ENCODE measurements at regions not wholly inside any gene's neighbourhood (a gene's known extent, or its start where the extent isn't known, plus 50 kb on each side); places are given as distances from the start of the nearest gene placed in this dataset.

GRCh38 chr15:66938114-66938830 lies 127.1 kb upstream of the SMAD3 start:
- no peak overlapping the region for H3K27ac Mint-ChIP-seq (ENCODE audit: unreplicated experiment)
- no peaks in the 10 kb centered on the region for H3K36me3 Mint-ChIP-seq (ENCODE audit: low read depth)
- H3K4me3 Mint-ChIP-seq (ENCODE audit: unreplicated experiment): no peak overlapping the region
- no peaks in the 10 kb centered on the region for H3K27me3 Mint-ChIP-seq (ENCODE audit: low read depth)
- TF ChIP-seq, protein P1, sequence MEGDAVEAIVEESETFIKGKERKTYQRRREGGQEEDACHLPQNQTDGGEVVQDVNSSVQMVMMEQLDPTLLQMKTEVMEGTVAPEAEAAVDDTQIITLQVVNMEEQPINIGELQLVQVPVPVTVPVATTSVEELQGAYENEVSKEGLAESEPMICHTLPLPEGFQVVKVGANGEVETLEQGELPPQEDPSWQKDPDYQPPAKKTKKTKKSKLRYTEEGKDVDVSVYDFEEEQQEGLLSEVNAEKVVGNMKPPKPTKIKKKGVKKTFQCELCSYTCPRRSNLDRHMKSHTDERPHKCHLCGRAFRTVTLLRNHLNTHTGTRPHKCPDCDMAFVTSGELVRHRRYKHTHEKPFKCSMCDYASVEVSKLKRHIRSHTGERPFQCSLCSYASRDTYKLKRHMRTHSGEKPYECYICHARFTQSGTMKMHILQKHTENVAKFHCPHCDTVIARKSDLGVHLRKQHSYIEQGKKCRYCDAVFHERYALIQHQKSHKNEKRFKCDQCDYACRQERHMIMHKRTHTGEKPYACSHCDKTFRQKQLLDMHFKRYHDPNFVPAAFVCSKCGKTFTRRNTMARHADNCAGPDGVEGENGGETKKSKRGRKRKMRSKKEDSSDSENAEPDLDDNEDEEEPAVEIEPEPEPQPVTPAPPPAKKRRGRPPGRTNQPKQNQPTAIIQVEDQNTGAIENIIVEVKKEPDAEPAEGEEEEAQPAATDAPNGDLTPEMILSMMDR (IDR thresholded peaks at IDR 0.05): no peak
- no peaks in the 10 kb centered on the region for H3K9me3 Mint-ChIP-seq (ENCODE audit: low read depth)
- DNase-seq (ENCODE audit: low spot score): no peak
- H3K4me1 Mint-ChIP-seq (ENCODE audit: low read depth): peaks cover 12% of the 10 kb centered on the region

DNA sequence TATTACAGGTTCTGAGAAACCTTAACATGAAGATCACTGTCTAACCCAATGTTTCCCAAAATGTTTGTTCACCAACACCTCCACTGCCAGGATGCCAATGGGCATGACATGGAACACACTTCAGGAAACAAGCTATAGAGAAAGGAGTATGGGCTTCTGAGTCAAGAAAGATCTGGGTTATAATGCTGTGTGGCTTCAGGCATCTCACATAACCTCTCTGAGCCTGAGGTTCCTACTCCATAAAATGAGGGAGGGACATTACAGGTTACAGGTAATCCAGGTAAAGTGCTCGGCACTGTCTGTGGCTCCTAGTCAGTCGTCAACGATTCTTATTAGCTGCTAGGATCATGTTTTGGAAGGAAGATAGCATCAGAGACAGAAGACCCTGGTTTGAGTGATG lies 126.4 kb upstream of the SMAD3 start:
- peaks cover 12% of the 10 kb centered on the region for H3K4me1 Mint-ChIP-seq (ENCODE audit: low read depth)
- H3K9me3 Mint-ChIP-seq (ENCODE audit: low read depth): no peaks in the 10 kb centered on the region
- no peak overlapping the region for H3K4me3 Mint-ChIP-seq (ENCODE audit: unreplicated experiment)
- no peaks in the 10 kb centered on the region for H3K36me3 Mint-ChIP-seq (ENCODE audit: low read depth)
- no peak overlapping the region for H3K27ac Mint-ChIP-seq (ENCODE audit: unreplicated experiment)
- no peaks in the 10 kb centered on the region for H3K27me3 Mint-ChIP-seq (ENCODE audit: low read depth)
- TF ChIP-seq, protein P1 (IDR thresholded peaks at IDR 0.05): no peak
- DNase-seq (ENCODE audit: low spot score): no peak

DNA sequence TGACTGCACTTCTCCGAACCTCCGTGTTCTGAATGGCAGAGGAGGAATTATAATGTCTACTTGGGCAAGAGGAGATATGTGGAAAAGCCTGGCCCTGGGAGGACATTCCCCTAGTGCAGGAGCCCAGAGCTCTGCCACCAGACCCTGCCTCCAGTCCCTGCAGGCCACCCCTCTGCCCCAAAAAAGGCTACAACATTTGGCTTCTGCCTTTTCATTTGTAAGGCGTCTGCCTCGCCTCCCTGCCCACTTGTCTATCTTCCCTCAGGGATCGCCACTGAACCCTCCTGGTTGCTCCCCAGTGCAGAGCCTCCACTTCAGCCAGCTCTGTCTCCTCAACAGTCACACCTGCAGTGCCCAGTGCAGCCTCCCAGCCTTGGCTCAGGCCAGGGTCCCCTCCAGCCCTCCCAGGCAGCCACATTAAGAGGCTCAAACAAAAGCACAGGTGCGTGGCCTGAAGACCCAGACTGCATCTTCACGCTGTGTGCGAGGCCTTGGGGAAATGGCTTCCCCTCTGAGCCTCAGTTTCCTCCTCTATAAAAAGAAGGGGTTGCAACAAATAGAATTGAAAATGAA lies 125.9 kb upstream of the SMAD3 start:
- Mint-ChIP-seq H3K36me3 (ENCODE audit: low read depth) (no peaks in the 10 kb centered on the region), H3K4me1 (ENCODE audit: low read depth) (peaks cover 12% of the 10 kb centered on the region), H3K4me3 (ENCODE audit: unreplicated experiment) (no peak overlapping the region), H3K9me3 (ENCODE audit: low read depth) (no peaks in the 10 kb centered on the region), H3K27me3 (ENCODE audit: low read depth) (no peaks in the 10 kb centered on the region), H3K27ac (ENCODE audit: unreplicated experiment) (no peak overlapping the region)
- TF ChIP-seq, protein P1 (IDR thresholded peaks at IDR 0.05): no peak
- no peak for DNase-seq (ENCODE audit: low spot score)

GRCh38 chr15:66940368-66940767 lies 125.0 kb upstream of the SMAD3 start:
- no peak overlapping the region for H3K4me3 Mint-ChIP-seq (ENCODE audit: unreplicated experiment)
- no peaks in the 10 kb centered on the region for H3K36me3 Mint-ChIP-seq (ENCODE audit: low read depth)
- TF ChIP-seq, protein P1 (IDR thresholded peaks at IDR 0.05): no peak
- no peaks in the 10 kb centered on the region for H3K9me3 Mint-ChIP-seq (ENCODE audit: low read depth)
- H3K27me3 Mint-ChIP-seq (ENCODE audit: low read depth): no peaks in the 10 kb centered on the region
- no peak overlapping the region for H3K27ac Mint-ChIP-seq (ENCODE audit: unreplicated experiment)
- H3K4me1 Mint-ChIP-seq (ENCODE audit: low read depth): peaks cover 12% of the 10 kb centered on the region
- no peak for DNase-seq (ENCODE audit: low spot score)

- no peak for DNase-seq (ENCODE audit: low spot score)
- Mint-ChIP-seq H3K4me1 (ENCODE audit: low read depth) (peaks cover 7% of the 10 kb centered on the region), H3K4me3 (ENCODE audit: unreplicated experiment) (no peak overlapping the region), H3K27ac (ENCODE audit: unreplicated experiment) (no peak overlapping the region), H3K27me3 (ENCODE audit: low read depth) (peaks cover 3% of the 10 kb centered on the region), H3K36me3 (ENCODE audit: low read depth) (no peaks in the 10 kb centered on the region), H3K9me3 (ENCODE audit: low read depth) (no peaks in the 10 kb centered on the region)
- TF ChIP-seq, protein P1 (IDR thresholded peaks at IDR 0.05): no peak
Observed at GRCh38 chr15:66941108-66941711, 124.2 kb upstream of the SMAD3 start.
